Hepatocyte (in vitro differentiated cells): ENCODE measurements at regions not wholly inside any gene's neighbourhood (a gene's known extent, or its start where the extent isn't known, plus 50 kb on each side); places are given as distances from the start of the nearest gene placed in this dataset.

ENCODE experiments used
- EZH2 ChIP-seq: fragments of 200-600 bp; sonication (generic); IDR thresholded peaks from 2 replicates; pipeline ENCODE4 v1.6.1; 2016; ENCODE audit warnings: antibody characterized with exemption, mild to moderate bottlenecking, borderline replicate concordance
- EZH2phosphoT487 ChIP-seq: fragments of 200-600 bp; sonication (generic); IDR thresholded peaks from one replicate; pipeline ENCODE4 v1.6.1; 2018; ENCODE audit warnings: antibody characterized with exemption, mild to moderate bottlenecking, low read depth, moderate library complexity; ENCODE audit not compliant: unreplicated experiment, severe bottlenecking
- TF ChIP-seq, protein P1 (sequence below): fragments of 200-600 bp; sonication (generic); IDR thresholded peaks from 2 replicates; pipeline ENCODE4 v1.5.1; 2016; ENCODE audit warnings: antibody characterized with exemption, mild to moderate bottlenecking; ENCODE audit not compliant: poor library complexity

DNA sequence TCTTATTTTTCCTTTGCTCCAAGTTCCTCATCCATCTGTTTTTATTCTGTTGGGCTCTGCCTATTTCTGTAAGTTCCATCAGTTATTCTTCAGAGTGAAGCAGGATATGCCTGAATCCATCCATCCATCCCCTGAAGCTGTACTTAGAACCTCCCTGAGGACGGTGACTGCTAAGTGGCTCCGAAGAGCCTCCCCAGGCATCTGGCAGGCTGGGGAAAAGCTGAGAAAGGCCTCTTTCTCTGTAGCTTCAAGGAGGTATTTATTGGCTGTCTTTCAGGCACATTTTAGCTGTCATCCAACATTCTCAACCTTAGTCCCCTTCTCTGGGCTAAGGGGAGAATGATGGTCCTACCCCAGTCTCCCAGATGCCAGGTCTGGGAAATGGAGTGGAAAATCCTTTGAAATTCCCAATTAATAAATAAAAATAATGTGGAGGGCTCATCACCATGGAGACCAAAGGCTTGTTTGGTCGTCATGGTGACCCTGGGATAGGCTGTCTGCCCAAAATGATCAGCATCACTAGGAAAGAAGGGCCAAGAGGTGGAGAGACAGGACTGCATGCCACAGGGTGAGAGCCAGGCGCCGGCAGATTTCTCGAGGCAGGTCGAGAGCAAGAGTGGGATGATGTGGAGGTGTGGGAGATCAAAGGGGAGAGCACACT, 82.0 kb downstream of the UBIAD1 start:
- TF ChIP-seq, protein P1, sequence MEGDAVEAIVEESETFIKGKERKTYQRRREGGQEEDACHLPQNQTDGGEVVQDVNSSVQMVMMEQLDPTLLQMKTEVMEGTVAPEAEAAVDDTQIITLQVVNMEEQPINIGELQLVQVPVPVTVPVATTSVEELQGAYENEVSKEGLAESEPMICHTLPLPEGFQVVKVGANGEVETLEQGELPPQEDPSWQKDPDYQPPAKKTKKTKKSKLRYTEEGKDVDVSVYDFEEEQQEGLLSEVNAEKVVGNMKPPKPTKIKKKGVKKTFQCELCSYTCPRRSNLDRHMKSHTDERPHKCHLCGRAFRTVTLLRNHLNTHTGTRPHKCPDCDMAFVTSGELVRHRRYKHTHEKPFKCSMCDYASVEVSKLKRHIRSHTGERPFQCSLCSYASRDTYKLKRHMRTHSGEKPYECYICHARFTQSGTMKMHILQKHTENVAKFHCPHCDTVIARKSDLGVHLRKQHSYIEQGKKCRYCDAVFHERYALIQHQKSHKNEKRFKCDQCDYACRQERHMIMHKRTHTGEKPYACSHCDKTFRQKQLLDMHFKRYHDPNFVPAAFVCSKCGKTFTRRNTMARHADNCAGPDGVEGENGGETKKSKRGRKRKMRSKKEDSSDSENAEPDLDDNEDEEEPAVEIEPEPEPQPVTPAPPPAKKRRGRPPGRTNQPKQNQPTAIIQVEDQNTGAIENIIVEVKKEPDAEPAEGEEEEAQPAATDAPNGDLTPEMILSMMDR: no peak
- TF ChIP-seq EZH2phosphoT487: no peak
- no peak for TF ChIP-seq EZH2
